GM23338 (cell line): ENCODE measurements at regions not wholly inside any gene's neighbourhood (a gene's known extent, or its start where the extent isn't known, plus 50 kb on each side); places are given as distances from the start of the nearest gene placed in this dataset.
A peak's percentile ranks its signal among the peaks of the same experiment; 100 is the strongest.

Source experiments
- ATAC-seq: fragments of 200-7000 bp; cut with Tn5 transposase; 3 replicates; pipeline ENCODE4 v1.9.1; 2020
- DNase-seq: peaks from one replicate; pipeline ENCODE4 v3.0.0-alpha.2; 2015; ENCODE audit warnings: low spot score
- H2AFZ ChIP-seq: fragments of 200-600 bp; sonication (generic); 2 replicates; pipeline ENCODE4 v1.8.0; 2016; ENCODE audit warnings: antibody characterized with exemption, mild to moderate bottlenecking, moderate library complexity
- H3F3A ChIP-seq: fragments of 200-600 bp; sonication (generic); replicated peaks from 2 replicates; pipeline ENCODE4 v1.8.0; 2017; ENCODE audit warnings: antibody characterized with exemption, mixed run types, low read depth
- H3K27ac ChIP-seq: fragments of 200-600 bp; sonication (generic); 2 replicates; pipeline ENCODE4 v1.6.1; 2016; ENCODE audit warnings: low read depth
- H3K27me3 ChIP-seq: fragments of 200-600 bp; sonication (generic); 2 replicates; pipeline ENCODE4 v1.8.0; 2016; ENCODE audit warnings: mild to moderate bottlenecking, mixed run types, moderate library complexity; ENCODE audit not compliant: insufficient read depth
- H3K36me3 ChIP-seq: fragments of 200-600 bp; sonication (generic); 2 replicates; pipeline ENCODE4 v1.8.0; 2016; ENCODE audit warnings: mild to moderate bottlenecking; ENCODE audit not compliant: insufficient read depth
- H3K4me1 ChIP-seq: fragments of 200-600 bp; sonication (generic); 2 replicates; pipeline ENCODE4 v1.8.0; 2016; ENCODE audit warnings: mild to moderate bottlenecking, moderate library complexity; ENCODE audit not compliant: insufficient read depth
- H3K4me2 ChIP-seq: fragments of 200-600 bp; sonication (generic); 2 replicates; pipeline ENCODE4 v1.7.1; 2017; ENCODE audit warnings: mixed run types
- H3K4me3 ChIP-seq: fragments of 200-600 bp; sonication (generic); 2 replicates; pipeline ENCODE4 v1.6.1; 2016; ENCODE audit warnings: mixed run types
- H3K79me2 ChIP-seq: fragments of 200-600 bp; sonication (generic); replicated peaks from 2 replicates; pipeline ENCODE4 v1.8.0; 2017; ENCODE audit warnings: mild to moderate bottlenecking; ENCODE audit not compliant: insufficient read depth
- H3K9me2 ChIP-seq: fragments of 200-600 bp; sonication (generic); 2 replicates; pipeline ENCODE4 v1.8.0; 2017; ENCODE audit not compliant: insufficient read depth
- H4K20me1 ChIP-seq: fragments of 200-600 bp; sonication (generic); replicated peaks from 2 replicates; pipeline ENCODE4 v1.8.0; 2017; ENCODE audit warnings: mild to moderate bottlenecking; ENCODE audit not compliant: insufficient read depth
- H3K27ac Mint-ChIP-seq: 2 replicates; pipeline ENCODE4 v1.8.0; 2020; ENCODE audit warnings: inconsistent platforms, mild to moderate bottlenecking, moderate library complexity, mixed read lengths
- H3K27me3 Mint-ChIP-seq: 3 replicates; pipeline ENCODE4 v1.8.0; 2022; ENCODE audit warnings: low read depth, mild to moderate bottlenecking, moderate library complexity, mixed read lengths, inconsistent platforms; ENCODE audit not compliant: insufficient read depth, poor library complexity
- H3K36me3 Mint-ChIP-seq: 3 replicates; pipeline ENCODE4 v1.8.0; 2021; ENCODE audit warnings: low read depth, mild to moderate bottlenecking, inconsistent platforms, moderate library complexity, mixed read lengths
- H3K4me1 Mint-ChIP-seq: 3 replicates; pipeline ENCODE4 v1.8.0; 2020; ENCODE audit warnings: mild to moderate bottlenecking, inconsistent platforms, mixed read lengths
- H3K4me3 Mint-ChIP-seq: 3 replicates; pipeline ENCODE4 v1.8.0; 2021; ENCODE audit warnings: moderate library complexity, mild to moderate bottlenecking, inconsistent platforms, mixed read lengths
- H3K9me3 Mint-ChIP-seq: 3 replicates; pipeline ENCODE4 v1.8.0; 2020; ENCODE audit warnings: moderate library complexity, mild to moderate bottlenecking, inconsistent platforms, mixed read lengths
- EZH2 ChIP-seq: fragments of 200-600 bp; sonication (generic); IDR thresholded peaks from one replicate; pipeline ENCODE4 v1.8.0; 2017; ENCODE audit warnings: antibody characterized with exemption, mild to moderate bottlenecking, low read depth; ENCODE audit not compliant: unreplicated experiment
- EZH2phosphoT487 ChIP-seq: fragments of 200-600 bp; sonication (generic); IDR thresholded peaks from one replicate; pipeline ENCODE4 v1.8.1; 2018; ENCODE audit warnings: antibody characterized with exemption; ENCODE audit not compliant: unreplicated experiment
- STAT1 ChIP-seq: IDR thresholded peaks from one replicate; pipeline ENCODE4 v1.6.1; 2016; ENCODE audit warnings: antibody characterized with exemption; ENCODE audit not compliant: unreplicated experiment
- ZNF331 ChIP-seq: fragments of 250-450 bp; sonication (Bioruptor Pico); IDR thresholded peaks from 2 replicates; pipeline ENCODE4 v1.5.0; 2020; ENCODE audit warnings: low read depth, mild to moderate bottlenecking, moderate library complexity
- TF ChIP-seq, protein P1 (sequence below): IDR thresholded peaks from 2 replicates; pipeline ENCODE4 v1.6.1; 2016; ENCODE audit warnings: antibody characterized with exemption
- TF ChIP-seq, protein P2 (sequence below): fragments of 250-450 bp; sonication (Bioruptor Pico); IDR thresholded peaks from 2 replicates; pipeline ENCODE4 v1.5.0; 2020; ENCODE audit warnings: mild to moderate bottlenecking, moderate library complexity
- TF ChIP-seq, protein P3 (sequence below), 2 experiments: fragments of 200-600 bp in 1 of 2; sonication (generic) in 1 of 2; conservative IDR thresholded peaks; 2 replicates each; pipeline versions ENCODE4 v1.5.1 to v1.6.1; 2016 to 2017; ENCODE audit warnings: antibody characterized with exemption in 2 of 2, low read depth in 2 of 2, mild to moderate bottlenecking in 2 of 2, moderate library complexity in 1 of 2

DNA sequence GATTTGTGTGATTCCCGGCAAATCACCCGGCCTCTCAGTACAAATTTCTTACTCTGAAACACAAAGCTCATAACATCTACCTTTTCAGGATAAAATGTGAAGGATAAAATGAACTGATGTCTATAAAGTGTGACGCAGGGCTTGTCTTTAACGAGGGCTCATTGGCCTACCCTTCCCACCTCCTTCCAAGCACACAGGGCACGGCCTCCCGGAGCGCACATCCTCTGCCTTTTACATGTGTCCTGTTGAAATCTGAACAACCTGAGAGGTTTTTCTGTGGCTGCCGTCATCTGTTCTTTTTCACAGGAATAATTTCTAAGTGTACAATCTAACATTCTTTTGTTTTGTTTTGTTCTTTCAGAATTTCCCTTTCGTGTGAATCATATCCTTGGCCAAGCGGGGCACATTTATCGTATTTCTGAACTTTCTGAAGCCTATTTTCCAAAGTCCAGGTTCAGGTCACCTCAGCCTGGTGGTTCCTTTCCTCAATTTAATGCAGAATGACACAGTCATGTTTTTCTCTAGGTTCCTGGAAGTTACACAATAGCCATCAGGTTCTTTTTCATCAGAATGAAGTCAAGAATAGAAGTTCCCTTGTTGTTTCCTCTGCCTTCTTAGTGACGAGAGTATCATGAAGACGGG lies 53.1 kb upstream of the SPRY1 start:
- Mint-ChIP-seq H3K27me3 (peaks cover 10% of the 10 kb centered on the region), H3K27ac (no peak overlapping the region), H3K4me3 (no peak overlapping the region), H3K4me1 (peaks cover 26% of the 10 kb centered on the region), H3K9me3 (no peaks in the 10 kb centered on the region), H3K36me3 (no peaks in the 10 kb centered on the region)
- 0 out of 2 replicates have a peak overlapping the region, but pooled peaks have one; percentile 43 for H2AFZ ChIP-seq
- H3K27ac ChIP-seq: no peak overlapping the region
- no peak for DNase-seq
- H3F3A ChIP-seq: no peaks in the 10 kb centered on the region
- no peaks in the 10 kb centered on the region for H4K20me1 ChIP-seq
- H3K9me2 ChIP-seq: no peaks in the 10 kb centered on the region
- no peaks in the 10 kb centered on the region for H3K36me3 ChIP-seq
- H3K27me3 ChIP-seq: no peaks in the 10 kb centered on the region
- H3K79me2 ChIP-seq: no peaks in the 10 kb centered on the region
- TF ChIP-seq ZNF331 (no peak), EZH2phosphoT487 (no peak), EZH2 (no peak), STAT1 (no peak)
- TF ChIP-seq, protein P1, sequence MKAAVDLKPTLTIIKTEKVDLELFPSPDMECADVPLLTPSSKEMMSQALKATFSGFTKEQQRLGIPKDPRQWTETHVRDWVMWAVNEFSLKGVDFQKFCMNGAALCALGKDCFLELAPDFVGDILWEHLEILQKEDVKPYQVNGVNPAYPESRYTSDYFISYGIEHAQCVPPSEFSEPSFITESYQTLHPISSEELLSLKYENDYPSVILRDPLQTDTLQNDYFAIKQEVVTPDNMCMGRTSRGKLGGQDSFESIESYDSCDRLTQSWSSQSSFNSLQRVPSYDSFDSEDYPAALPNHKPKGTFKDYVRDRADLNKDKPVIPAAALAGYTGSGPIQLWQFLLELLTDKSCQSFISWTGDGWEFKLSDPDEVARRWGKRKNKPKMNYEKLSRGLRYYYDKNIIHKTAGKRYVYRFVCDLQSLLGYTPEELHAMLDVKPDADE: no peak
- TF ChIP-seq, protein P2, sequence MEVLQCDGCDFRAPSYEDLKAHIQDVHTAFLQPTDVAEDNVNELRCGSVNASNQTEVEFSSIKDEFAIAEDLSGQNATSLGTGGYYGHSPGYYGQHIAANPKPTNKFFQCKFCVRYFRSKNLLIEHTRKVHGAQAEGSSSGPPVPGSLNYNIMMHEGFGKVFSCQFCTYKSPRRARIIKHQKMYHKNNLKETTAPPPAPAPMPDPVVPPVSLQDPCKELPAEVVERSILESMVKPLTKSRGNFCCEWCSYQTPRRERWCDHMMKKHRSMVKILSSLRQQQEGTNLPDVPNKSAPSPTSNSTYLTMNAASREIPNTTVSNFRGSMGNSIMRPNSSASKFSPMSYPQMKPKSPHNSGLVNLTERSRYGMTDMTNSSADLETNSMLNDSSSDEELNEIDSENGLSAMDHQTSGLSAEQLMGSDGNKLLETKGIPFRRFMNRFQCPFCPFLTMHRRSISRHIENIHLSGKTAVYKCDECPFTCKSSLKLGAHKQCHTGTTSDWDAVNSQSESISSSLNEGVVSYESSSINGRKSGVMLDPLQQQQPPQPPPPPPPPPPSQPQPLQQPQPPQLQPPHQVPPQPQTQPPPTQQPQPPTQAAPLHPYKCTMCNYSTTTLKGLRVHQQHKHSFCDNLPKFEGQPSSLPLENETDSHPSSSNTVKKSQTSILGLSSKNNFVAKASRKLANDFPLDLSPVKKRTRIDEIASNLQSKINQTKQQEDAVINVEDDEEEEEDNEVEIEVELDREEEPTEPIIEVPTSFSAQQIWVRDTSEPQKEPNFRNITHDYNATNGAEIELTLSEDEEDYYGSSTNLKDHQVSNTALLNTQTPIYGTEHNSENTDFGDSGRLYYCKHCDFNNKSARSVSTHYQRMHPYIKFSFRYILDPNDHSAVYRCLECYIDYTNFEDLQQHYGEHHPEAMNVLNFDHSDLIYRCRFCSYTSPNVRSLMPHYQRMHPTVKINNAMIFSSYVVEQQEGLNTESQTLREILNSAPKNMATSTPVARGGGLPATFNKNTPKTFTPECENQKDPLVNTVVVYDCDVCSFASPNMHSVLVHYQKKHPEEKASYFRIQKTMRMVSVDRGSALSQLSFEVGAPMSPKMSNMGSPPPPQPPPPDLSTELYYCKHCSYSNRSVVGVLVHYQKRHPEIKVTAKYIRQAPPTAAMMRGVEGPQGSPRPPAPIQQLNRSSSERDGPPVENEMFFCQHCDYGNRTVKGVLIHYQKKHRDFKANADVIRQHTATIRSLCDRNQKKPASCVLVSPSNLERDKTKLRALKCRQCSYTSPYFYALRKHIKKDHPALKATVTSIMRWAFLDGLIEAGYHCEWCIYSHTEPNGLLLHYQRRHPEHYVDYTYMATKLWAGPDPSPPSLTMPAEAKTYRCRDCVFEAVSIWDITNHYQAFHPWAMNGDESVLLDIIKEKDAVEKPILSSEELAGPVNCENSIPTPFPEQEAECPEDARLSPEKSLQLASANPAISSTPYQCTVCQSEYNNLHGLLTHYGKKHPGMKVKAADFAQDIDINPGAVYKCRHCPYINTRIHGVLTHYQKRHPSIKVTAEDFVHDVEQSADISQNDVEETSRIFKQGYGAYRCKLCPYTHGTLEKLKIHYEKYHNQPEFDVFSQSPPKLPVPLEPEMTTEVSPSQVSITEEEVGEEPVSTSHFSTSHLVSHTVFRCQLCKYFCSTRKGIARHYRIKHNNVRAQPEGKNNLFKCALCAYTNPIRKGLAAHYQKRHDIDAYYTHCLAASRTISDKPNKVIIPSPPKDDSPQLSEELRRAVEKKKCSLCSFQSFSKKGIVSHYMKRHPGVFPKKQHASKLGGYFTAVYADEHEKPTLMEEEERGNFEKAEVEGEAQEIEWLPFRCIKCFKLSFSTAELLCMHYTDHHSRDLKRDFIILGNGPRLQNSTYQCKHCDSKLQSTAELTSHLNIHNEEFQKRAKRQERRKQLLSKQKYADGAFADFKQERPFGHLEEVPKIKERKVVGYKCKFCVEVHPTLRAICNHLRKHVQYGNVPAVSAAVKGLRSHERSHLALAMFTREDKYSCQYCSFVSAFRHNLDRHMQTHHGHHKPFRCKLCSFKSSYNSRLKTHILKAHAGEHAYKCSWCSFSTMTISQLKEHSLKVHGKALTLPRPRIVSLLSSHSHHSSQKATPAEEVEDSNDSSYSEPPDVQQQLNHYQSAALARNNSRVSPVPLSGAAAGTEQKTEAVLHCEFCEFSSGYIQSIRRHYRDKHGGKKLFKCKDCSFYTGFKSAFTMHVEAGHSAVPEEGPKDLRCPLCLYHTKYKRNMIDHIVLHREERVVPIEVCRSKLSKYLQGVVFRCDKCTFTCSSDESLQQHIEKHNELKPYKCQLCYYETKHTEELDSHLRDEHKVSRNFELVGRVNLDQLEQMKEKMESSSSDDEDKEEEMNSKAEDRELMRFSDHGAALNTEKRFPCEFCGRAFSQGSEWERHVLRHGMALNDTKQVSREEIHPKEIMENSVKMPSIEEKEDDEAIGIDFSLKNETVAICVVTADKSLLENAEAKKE: no peak
- TF ChIP-seq, protein P3, sequence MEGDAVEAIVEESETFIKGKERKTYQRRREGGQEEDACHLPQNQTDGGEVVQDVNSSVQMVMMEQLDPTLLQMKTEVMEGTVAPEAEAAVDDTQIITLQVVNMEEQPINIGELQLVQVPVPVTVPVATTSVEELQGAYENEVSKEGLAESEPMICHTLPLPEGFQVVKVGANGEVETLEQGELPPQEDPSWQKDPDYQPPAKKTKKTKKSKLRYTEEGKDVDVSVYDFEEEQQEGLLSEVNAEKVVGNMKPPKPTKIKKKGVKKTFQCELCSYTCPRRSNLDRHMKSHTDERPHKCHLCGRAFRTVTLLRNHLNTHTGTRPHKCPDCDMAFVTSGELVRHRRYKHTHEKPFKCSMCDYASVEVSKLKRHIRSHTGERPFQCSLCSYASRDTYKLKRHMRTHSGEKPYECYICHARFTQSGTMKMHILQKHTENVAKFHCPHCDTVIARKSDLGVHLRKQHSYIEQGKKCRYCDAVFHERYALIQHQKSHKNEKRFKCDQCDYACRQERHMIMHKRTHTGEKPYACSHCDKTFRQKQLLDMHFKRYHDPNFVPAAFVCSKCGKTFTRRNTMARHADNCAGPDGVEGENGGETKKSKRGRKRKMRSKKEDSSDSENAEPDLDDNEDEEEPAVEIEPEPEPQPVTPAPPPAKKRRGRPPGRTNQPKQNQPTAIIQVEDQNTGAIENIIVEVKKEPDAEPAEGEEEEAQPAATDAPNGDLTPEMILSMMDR (conservative IDR thresholded peaks at IDR 0.05; ENCODE audit: low read depth in 2 of 2): no peak
- no peak for ATAC-seq
- no peak overlapping the region for H3K4me2 ChIP-seq
- H3K4me1 ChIP-seq: peaks cover 8% of the 10 kb centered on the region; the same call in 1 of the 2 replicates
- H3K4me3 ChIP-seq: no peak overlapping the region
